Karpas-422 (cell line): ENCODE measurements at regions not wholly inside any gene's neighbourhood (a gene's known extent, or its start where the extent isn't known, plus 50 kb on each side); places are given as distances from the start of the nearest gene placed in this dataset.

Experiments
- DNase-seq: peaks from one replicate; pipeline ENCODE4 v3.0.0-alpha.2; 2015
- H2AFZ ChIP-seq: fragments of 200-600 bp; sonication (generic); 2 replicates; pipeline ENCODE4 v1.6.1; 2014; ENCODE audit warnings: antibody characterized with exemption, low read length, mixed read lengths
- H3K27ac ChIP-seq: fragments of 200-600 bp; sonication (generic); 2 replicates; pipeline ENCODE4 v1.5.1; 2014; ENCODE audit warnings: mild to moderate bottlenecking, low read length, moderate library complexity
- H3K27me3 ChIP-seq: fragments of 200-600 bp; sonication (generic); 2 replicates; pipeline ENCODE4 v1.6.1; 2014; ENCODE audit warnings: low read length, mixed read lengths
- H3K36me3 ChIP-seq: fragments of 200-600 bp; sonication (generic); 2 replicates; pipeline ENCODE4 v1.6.1; 2014; ENCODE audit warnings: low read length, mixed read lengths; ENCODE audit not compliant: insufficient read depth
- H3K4me1 ChIP-seq: fragments of 200-600 bp; sonication (generic); 2 replicates; pipeline ENCODE4 v1.6.1; 2014; ENCODE audit warnings: mild to moderate bottlenecking, low read length, mixed read lengths
- H3K4me2 ChIP-seq: fragments of 200-600 bp; sonication (generic); 2 replicates; pipeline ENCODE4 v1.6.1; 2014; ENCODE audit warnings: low read length, low read depth, mild to moderate bottlenecking; ENCODE audit not compliant: poor library complexity, severe bottlenecking
- H3K4me3 ChIP-seq: fragments of 200-600 bp; sonication (generic); 2 replicates; pipeline ENCODE4 v1.5.1; 2014; ENCODE audit warnings: mild to moderate bottlenecking, antibody characterized with exemption, low read length, mixed read lengths
- H3K79me2 ChIP-seq: fragments of 200-600 bp; sonication (generic); 2 replicates; pipeline ENCODE4 v1.6.1; 2014; ENCODE audit warnings: mild to moderate bottlenecking, low read length, mixed read lengths
- H3K9ac ChIP-seq: fragments of 200-600 bp; sonication (generic); 2 replicates; pipeline ENCODE4 v1.6.0; 2014; ENCODE audit warnings: low read length
- H3K9me2 ChIP-seq: fragments of 200-600 bp; sonication (generic), shearing (Covaris generic); replicated peaks from 2 replicates; pipeline ENCODE4 v1.6.0; 2014; ENCODE audit warnings: mild to moderate bottlenecking, low read length, moderate library complexity; ENCODE audit not compliant: insufficient read depth
- H3K9me3 ChIP-seq: fragments of 300-700, 200-600 bp; sonication (generic); 2 replicates; pipeline ENCODE4 v1.6.1; 2014; ENCODE audit warnings: low read length, mixed read lengths
- H4K20me1 ChIP-seq: fragments of 200-600 bp; sonication (generic); 2 replicates; pipeline ENCODE4 v1.6.1; 2014; ENCODE audit warnings: mild to moderate bottlenecking, antibody characterized with exemption, low read length, low read depth; ENCODE audit not compliant: insufficient read depth

- Histone ChIP-seq H3K27ac (no peak overlapping the region), H3K4me3 (no peak overlapping the region), H3K27me3 (no peaks in the 10 kb centered on the region), H4K20me1 (no peaks in the 10 kb centered on the region), H3K9me3 (no peaks in the 10 kb centered on the region), H3K9me2 (no peaks in the 10 kb centered on the region), H3K79me2 (no peaks in the 10 kb centered on the region), H3K9ac (no peak overlapping the region), H3K4me1 (peaks cover 12% of the 10 kb centered on the region), H3K4me2 (no peak overlapping the region), H2AFZ (no peak overlapping the region), H3K36me3 (no peaks in the 10 kb centered on the region)
- no peak for DNase-seq
These were observed 74.7 kb upstream of the NCOR2 start for GRCh38 chr12:124642105-124642504.

- no peaks in the 10 kb centered on the region for H3K36me3 ChIP-seq
- peaks cover 9% of the 10 kb centered on the region for H3K4me1 ChIP-seq
- H2AFZ ChIP-seq, result no peak overlapping the region
These were observed 74.2 kb upstream of the NCOR2 start for GRCh38 chr12:124641591-124641990.

GRCh38 chr12:124640056-124640455, 72.6 kb upstream of the NCOR2 start:
- Histone ChIP-seq H3K9me2 (no peaks in the 10 kb centered on the region), H4K20me1 (no peaks in the 10 kb centered on the region), H3K9me3 (no peaks in the 10 kb centered on the region), H3K36me3 (no peaks in the 10 kb centered on the region), H3K4me1 (no peaks in the 10 kb centered on the region), H3K9ac (no peak overlapping the region), H3K79me2 (no peaks in the 10 kb centered on the region), H3K4me3 (no peak overlapping the region), H2AFZ (no peak overlapping the region), H3K4me2 (no peak overlapping the region), H3K27ac (no peak overlapping the region), H3K27me3 (no peaks in the 10 kb centered on the region)
- DNase-seq, result no peak

More at GRCh38 chr12:124641591-124641990, 74.2 kb upstream of the NCOR2 start:
- Histone ChIP-seq H4K20me1 (no peaks in the 10 kb centered on the region), H3K9me2 (no peaks in the 10 kb centered on the region), H3K9ac (no peak overlapping the region), H3K27ac (no peak overlapping the region), H3K9me3 (no peaks in the 10 kb centered on the region), H3K4me2 (no peak overlapping the region), H3K27me3 (no peaks in the 10 kb centered on the region), H3K79me2 (no peaks in the 10 kb centered on the region), H3K4me3 (no peak overlapping the region)
- no peak for DNase-seq

GRCh38 chr12:124639122-124639806, 71.9 kb upstream of the NCOR2 start:
- H3K27me3 ChIP-seq, result no peaks in the 10 kb centered on the region
- H3K9me3 ChIP-seq, result no peaks in the 10 kb centered on the region
- no peak overlapping the region for H3K27ac ChIP-seq
- no peak overlapping the region for H2AFZ ChIP-seq
- no peak overlapping the region for H3K9ac ChIP-seq
- DNase-seq, result no peak
- H3K4me3 ChIP-seq, result no peak overlapping the region
- no peaks in the 10 kb centered on the region for H3K4me1 ChIP-seq
- no peak overlapping the region for H3K4me2 ChIP-seq
- no peaks in the 10 kb centered on the region for H4K20me1 ChIP-seq
- H3K36me3 ChIP-seq, result no peaks in the 10 kb centered on the region
- H3K9me2 ChIP-seq, result no peaks in the 10 kb centered on the region
- no peaks in the 10 kb centered on the region for H3K79me2 ChIP-seq

GRCh38 chr12:124637581-124637981, 70.2 kb upstream of the NCOR2 start:
- no peaks in the 10 kb centered on the region for H3K9me2 ChIP-seq
- H3K36me3 ChIP-seq, result no peaks in the 10 kb centered on the region
- no peak overlapping the region for H2AFZ ChIP-seq
- no peaks in the 10 kb centered on the region for H3K4me1 ChIP-seq
- H3K4me3 ChIP-seq, result no peak overlapping the region
- H3K27ac ChIP-seq, result no peak overlapping the region
- no peak overlapping the region for H3K9ac ChIP-seq
- no peaks in the 10 kb centered on the region for H3K79me2 ChIP-seq
- DNase-seq, result no peak
- no peak overlapping the region for H3K4me2 ChIP-seq
- no peaks in the 10 kb centered on the region for H4K20me1 ChIP-seq
- no peaks in the 10 kb centered on the region for H3K27me3 ChIP-seq
- H3K9me3 ChIP-seq, result no peaks in the 10 kb centered on the region

- no peaks in the 10 kb centered on the region for H3K9me2 ChIP-seq
- H3K27ac ChIP-seq, result no peak overlapping the region
- H3K79me2 ChIP-seq, result no peaks in the 10 kb centered on the region
- H4K20me1 ChIP-seq, result no peaks in the 10 kb centered on the region
- H3K4me1 ChIP-seq, result no peaks in the 10 kb centered on the region
- no peaks in the 10 kb centered on the region for H3K9me3 ChIP-seq
- H3K4me3 ChIP-seq, result no peak overlapping the region
- H3K4me2 ChIP-seq, result no peak overlapping the region
- H2AFZ ChIP-seq, result no peak overlapping the region
- DNase-seq, result no peak
- no peak overlapping the region for H3K9ac ChIP-seq
- no peaks in the 10 kb centered on the region for H3K36me3 ChIP-seq
- no peaks in the 10 kb centered on the region for H3K27me3 ChIP-seq
These were observed 69.8 kb upstream of the NCOR2 start for GRCh38 chr12:124637163-124637562.

- H3K4me2 ChIP-seq, result no peak overlapping the region
- H3K79me2 ChIP-seq, result no peaks in the 10 kb centered on the region
- H3K9me2 ChIP-seq, result no peaks in the 10 kb centered on the region
- no peak for DNase-seq
- H3K9me3 ChIP-seq, result no peaks in the 10 kb centered on the region
- H2AFZ ChIP-seq, result no peak overlapping the region
- no peaks in the 10 kb centered on the region for H3K4me1 ChIP-seq
- H3K9ac ChIP-seq, result no peak overlapping the region
- no peak overlapping the region for H3K27ac ChIP-seq
- no peaks in the 10 kb centered on the region for H3K36me3 ChIP-seq
- H4K20me1 ChIP-seq, result no peaks in the 10 kb centered on the region
- no peak overlapping the region for H3K4me3 ChIP-seq
- no peaks in the 10 kb centered on the region for H3K27me3 ChIP-seq
These were observed 68.9 kb upstream of the NCOR2 start for GRCh38 chr12:124636138-124636978.

GRCh38 chr12:124635316-124635715, 67.9 kb upstream of the NCOR2 start:
- no peak overlapping the region for H3K27ac ChIP-seq
- no peaks in the 10 kb centered on the region for H3K27me3 ChIP-seq
- no peak overlapping the region for H3K9ac ChIP-seq
- no peak overlapping the region for H2AFZ ChIP-seq
- no peaks in the 10 kb centered on the region for H3K9me2 ChIP-seq
- no peak for DNase-seq
- no peak overlapping the region for H3K4me2 ChIP-seq
- H3K36me3 ChIP-seq, result no peaks in the 10 kb centered on the region
- H3K4me1 ChIP-seq, result no peaks in the 10 kb centered on the region
- no peaks in the 10 kb centered on the region for H3K9me3 ChIP-seq
- H4K20me1 ChIP-seq, result no peaks in the 10 kb centered on the region
- no peaks in the 10 kb centered on the region for H3K79me2 ChIP-seq
- H3K4me3 ChIP-seq, result no peak overlapping the region
